ENCODE measurements at regions not wholly inside any gene's neighbourhood (a gene's known extent, or its start where the extent isn't known, plus 50 kb on each side); places are given as distances from the start of the nearest gene placed in this dataset.

- Histone ChIP-seq H3K9ac (no peak overlapping the region), H3K9me3 (no peaks in the 10 kb centered on the region), H3K27ac (ENCODE audit: low read depth in 2 of 2, low read length in 1 of 2) (no peak overlapping the region), H3K27me3 (ENCODE audit: insufficient read depth) (no peaks in the 10 kb centered on the region), H3F3A (replicated peaks; ENCODE audit: insufficient read depth) (peaks cover 11% of the 10 kb centered on the region), H3K4me2 (no peak overlapping the region), H3K36me3 (replicated peaks in 1 of 2; ENCODE audit: control insufficient read depth in 1 of 2, insufficient read depth in 2 of 2, low read length in 1 of 2) (no peaks in the 10 kb centered on the region), H2AFZ (ENCODE audit: low read depth) (no peak overlapping the region), H3K4me3 (ENCODE audit: low read depth in 2 of 2, low read length in 1 of 2) (no peak overlapping the region), H3K4me1 (ENCODE audit: control insufficient read depth in 1 of 2, insufficient read depth in 2 of 2, low read depth in 1 of 2, low read length in 1 of 2) (no peaks in the 10 kb centered on the region; a peak in 1 of 4 replicates), H3K9me2 (no peaks in the 10 kb centered on the region), H3K79me2 (ENCODE audit: insufficient read depth) (no peaks in the 10 kb centered on the region), H4K20me1 (ENCODE audit: insufficient read depth) (no peaks in the 10 kb centered on the region)
- CTCF ChIA-PET = interaction anchor here (0.7 to 1.3 kb wide), 5 partner anchors 14 to 477 kb away, joined by 3 to 4 read pairs (median 3); partner anchors contain the start of gene TBX3
- POLR2A ChIA-PET = no interaction called here
- WGBS (ENCODE audit: low lambda C conversion rate) = 84% methylated on average over 6 of the region's 6 CpGs
- no peak for DNase-seq
- no peak for TF ChIP-seq ZBTB33 (IDR thresholded peaks at IDR 0.05; ENCODE audit: borderline replicate concordance, low read depth)
- TF ChIP-seq RXRA (IDR thresholded peaks at IDR 0.05; ENCODE audit: borderline replicate concordance, low read depth) = no peak
- TF ChIP-seq TAF1 (IDR thresholded peaks at IDR 0.05; ENCODE audit: borderline replicate concordance, low read depth, low read length) = no peak
- no peak for TF ChIP-seq CHD2 (IDR thresholded peaks at IDR 0.05; ENCODE audit: low read length, partially characterized antibody)
- TF ChIP-seq GABPA (IDR thresholded peaks at IDR 0.05; ENCODE audit: low read depth) = no peak
- TF ChIP-seq FOSL2 (IDR thresholded peaks at IDR 0.05; ENCODE audit: borderline replicate concordance, low read depth) = no peak
- TF ChIP-seq IRF3 (IDR thresholded peaks at IDR 0.05; ENCODE audit: low read depth, low read length) = no peak
- TF ChIP-seq ELF1 (IDR thresholded peaks at IDR 0.05) = no peak
- no peak for TF ChIP-seq TCF12 (IDR thresholded peaks at IDR 0.05)
- no peak for TF ChIP-seq TEAD4 (IDR thresholded peaks at IDR 0.05; ENCODE audit: borderline replicate concordance, insufficient read depth)
- no peak for TF ChIP-seq RFX5 (IDR thresholded peaks at IDR 0.05; ENCODE audit: low read length)
- no peak for TF ChIP-seq YY1 (IDR thresholded peaks at IDR 0.05; ENCODE audit: low read depth)
- no peak for TF ChIP-seq NRF1 (IDR thresholded peaks at IDR 0.05; ENCODE audit: low read depth, low read length)
- no peak for TF ChIP-seq MEF2A (IDR thresholded peaks at IDR 0.05; ENCODE audit: borderline replicate concordance, low read depth)
- TF ChIP-seq EZH2phosphoT487 (IDR thresholded peaks at IDR 0.05; ENCODE audit: borderline replicate concordance, low read depth) = no peak
- no peak for TF ChIP-seq JUND (IDR thresholded peaks at IDR 0.05)
- TF ChIP-seq GATA2 (CRISPR knock-in tag; IDR thresholded peaks at IDR 0.05) = no peak
- no peak for TF ChIP-seq SIN3A (IDR thresholded peaks at IDR 0.05; ENCODE audit: borderline replicate concordance, low read depth, low read length)
- no peak for TF ChIP-seq FOXM1 (IDR thresholded peaks at IDR 0.05; ENCODE audit: low read depth)
- no peak for TF ChIP-seq MAX (IDR thresholded peaks at IDR 0.05; ENCODE audit: low read depth)
Measured at GRCh38 chr12:115160271-115161128, 476.5 kb upstream of the TBX3 start.

Measured in SK-N-SH (cell line).